OCI-LY1 (cell line): ENCODE measurements at regions not wholly inside any gene's neighbourhood (a gene's known extent, or its start where the extent isn't known, plus 50 kb on each side); places are given as distances from the start of the nearest gene placed in this dataset.

Experiments
- EZH2 ChIP-seq: fragments of 200-600 bp; sonication (generic), shearing (Covaris generic); IDR thresholded peaks from 2 replicates; pipeline ENCODE4 v1.8.0; 2017; ENCODE audit warnings: borderline replicate concordance, mixed run types, mild to moderate bottlenecking, antibody characterized with exemption, low read length, moderate library complexity, mixed read lengths
- TF ChIP-seq, protein P1 (sequence below): fragments of 200-600 bp; sonication (generic), shearing (Covaris generic); IDR thresholded peaks from 2 replicates; pipeline ENCODE4 v1.5.1; 2017; ENCODE audit warnings: mild to moderate bottlenecking, antibody characterized with exemption, low read length, moderate library complexity, mixed read lengths

DNA sequence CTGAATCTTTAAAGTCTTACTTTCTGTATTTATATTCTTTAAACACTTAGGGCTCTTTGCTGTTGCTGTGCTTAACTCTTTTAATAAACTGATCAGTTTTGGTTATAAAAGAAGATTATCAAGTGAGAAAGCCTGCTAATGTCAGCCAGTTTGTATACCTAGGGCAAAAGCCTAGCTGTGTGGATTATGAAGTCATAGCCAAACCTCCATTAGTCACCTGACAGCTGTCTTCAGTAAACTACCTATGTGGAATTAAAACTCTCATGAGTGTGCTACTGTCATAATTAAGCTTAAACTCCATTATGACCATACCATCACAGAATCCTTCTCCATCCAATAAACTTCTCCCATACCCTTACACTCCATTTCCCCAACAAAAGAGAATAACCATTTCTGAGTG is 762.7 kb downstream of the NTRK3 start:
- TF ChIP-seq, protein P1, sequence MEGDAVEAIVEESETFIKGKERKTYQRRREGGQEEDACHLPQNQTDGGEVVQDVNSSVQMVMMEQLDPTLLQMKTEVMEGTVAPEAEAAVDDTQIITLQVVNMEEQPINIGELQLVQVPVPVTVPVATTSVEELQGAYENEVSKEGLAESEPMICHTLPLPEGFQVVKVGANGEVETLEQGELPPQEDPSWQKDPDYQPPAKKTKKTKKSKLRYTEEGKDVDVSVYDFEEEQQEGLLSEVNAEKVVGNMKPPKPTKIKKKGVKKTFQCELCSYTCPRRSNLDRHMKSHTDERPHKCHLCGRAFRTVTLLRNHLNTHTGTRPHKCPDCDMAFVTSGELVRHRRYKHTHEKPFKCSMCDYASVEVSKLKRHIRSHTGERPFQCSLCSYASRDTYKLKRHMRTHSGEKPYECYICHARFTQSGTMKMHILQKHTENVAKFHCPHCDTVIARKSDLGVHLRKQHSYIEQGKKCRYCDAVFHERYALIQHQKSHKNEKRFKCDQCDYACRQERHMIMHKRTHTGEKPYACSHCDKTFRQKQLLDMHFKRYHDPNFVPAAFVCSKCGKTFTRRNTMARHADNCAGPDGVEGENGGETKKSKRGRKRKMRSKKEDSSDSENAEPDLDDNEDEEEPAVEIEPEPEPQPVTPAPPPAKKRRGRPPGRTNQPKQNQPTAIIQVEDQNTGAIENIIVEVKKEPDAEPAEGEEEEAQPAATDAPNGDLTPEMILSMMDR, result no peak
- TF ChIP-seq EZH2, result no peak
